Heart left ventricle (tissue), 13 donors: ENCODE measurements at regions not wholly inside any gene's neighbourhood (a gene's known extent, or its start where the extent isn't known, plus 50 kb on each side); places are given as distances from the start of the nearest gene placed in this dataset.

Experiments used
- CTCF ChIP-seq, 12 donors: fragments of 200-600 bp; sonication (generic) in 4 of 12; IDR thresholded peaks; one replicate each; pipeline versions ENCODE4 v1.5.0 to v1.8.0; 2018 to 2022; ENCODE audit warnings: antibody characterized with exemption in 12 of 12, mild to moderate bottlenecking in 5 of 12
- POLR2A ChIP-seq, 2 donors: fragments of 450-650 bp; IDR thresholded peaks; one replicate each; pipeline ENCODE4 v1.6.1; 2017; ENCODE audit warnings: antibody characterized with exemption in 2 of 2, mild to moderate bottlenecking in 2 of 2, moderate library complexity in 2 of 2
- donor health status: ischemic (EF 13 %, LVEDD 7.1; RV severe dilation, severe dysfunction).
- donor health status: DM: no; HTN: yes; CAD: no.
- donor health status: DM: no; HTN: no; CAD: no.
- donor health status: ischemic (EF 25% LVEDD 6.9; RV normal size, moderate dysfunction).
- donor health status: ischemic (EF 25% LVEDD 5.7; RV mildly dilated, moderate dysfunction).
- donor health status: ischemic (EF 35%, LVEDD 5.7; RV mildly dilated, moderate dysfunction).
- donor health status: nonischemic (EF 11% LVEDD 7.7; RV severe dilation, severe dysfunction).
- donor health status: DM: yes; HTN: yes; CAD: no.
- donor health status: PGD.
- donor health status: ischemic (EF 29% LVEDD 5.4; RV normal size, mild dysfunction).
- donor health status: nonischemic (EF 23%, LVEDD 6.1; RV moderate dilation, normal function).

- TF ChIP-seq CTCF (IDR thresholded peaks at IDR 0.05) (no peak), POLR2A (IDR thresholded peaks at IDR 0.05) (no peak)
These were observed 102.3 kb upstream of the ZNF521 start for GRCh38 chr18:25454270-25454659.
